Activated CD4-positive, alpha-beta memory T cell treated with anti-CD3 and anti-CD28 coated beads for 36 hours (primary cell): ENCODE measurements at regions not wholly inside any gene's neighbourhood (a gene's known extent, or its start where the extent isn't known, plus 50 kb on each side); places are given as distances from the start of the nearest gene placed in this dataset.

Source experiments
- CTCF ChIA-PET: fragments of 350-600 bp; sonication (Branson Sonifier 250); formaldehyde crosslinking; loops from one replicate; lab custom pipeline; 2021; ENCODE audit warnings: antibody characterized with exemption, inconsistent platforms; lab: Charles Lee
- POLR2A ChIA-PET: fragments of 350-600 bp; sonication (Branson Sonifier 250); formaldehyde crosslinking; loops from one replicate; lab custom pipeline; 2021; ENCODE audit warnings: antibody characterized with exemption; lab: Charles Lee
- DNase-seq: peaks from one replicate; pipeline ENCODE4 v3.0.0-alpha.2; 2020
- H3K27ac Mint-ChIP-seq: one replicate; pipeline ENCODE4 v1.8.0; 2021; ENCODE audit warnings: mixed read lengths
- H3K27me3 Mint-ChIP-seq: one replicate; pipeline ENCODE4 v1.8.0; 2021; ENCODE audit warnings: mixed read lengths
- H3K36me3 Mint-ChIP-seq: one replicate; pipeline ENCODE4 v1.8.0; 2021; ENCODE audit warnings: mixed read lengths
- H3K4me1 Mint-ChIP-seq: one replicate; pipeline ENCODE4 v1.8.0; 2021; ENCODE audit warnings: low read depth, mixed read lengths
- H3K4me3 Mint-ChIP-seq: one replicate; pipeline ENCODE4 v1.8.0; 2021; ENCODE audit warnings: mild to moderate bottlenecking, mixed read lengths
- H3K9me3 Mint-ChIP-seq: one replicate; pipeline ENCODE4 v1.8.0; 2021; ENCODE audit warnings: mixed read lengths
- intact Hi-C: fragments of 100-400 bp; cut with micrococcal nuclease; formaldehyde crosslinking; loops from one replicate; pipeline ENCODE4 v1.15.1; 2023

- H3K4me1 Mint-ChIP-seq, result no peaks in the 10 kb centered on the region
- intact Hi-C loops, result loop anchor here (10.0 kb wide), 1 partner anchor 951 kb away; no protein-coding TSS in a partner anchor
- H3K27me3 Mint-ChIP-seq, result peaks cover 3% of the 10 kb centered on the region
- no peaks in the 10 kb centered on the region for H3K36me3 Mint-ChIP-seq
- DNase-seq, result no peak
- CTCF ChIA-PET, result interaction anchor here (0.8 kb wide), 1 partner anchor 8 kb away, joined by 3 read pairs; no protein-coding TSS in a partner anchor
- H3K9me3 Mint-ChIP-seq, result no peaks in the 10 kb centered on the region
- POLR2A ChIA-PET, result no interaction called here
- H3K4me3 Mint-ChIP-seq, result no peak overlapping the region
- no peak overlapping the region for H3K27ac Mint-ChIP-seq
Observed at GRCh38 chr4:138686106-138686835, 329.3 kb upstream of the NOCT start.

GRCh38 chr4:138685316-138685715 is 330.3 kb upstream of the NOCT start:
- Mint-ChIP-seq H3K4me1 (no peaks in the 10 kb centered on the region), H3K4me3 (no peak overlapping the region), H3K27ac (no peak overlapping the region), H3K36me3 (no peaks in the 10 kb centered on the region), H3K9me3 (no peaks in the 10 kb centered on the region), H3K27me3 (peaks cover 7% of the 10 kb centered on the region)
- intact Hi-C loops, result loop anchor here (10.0 kb wide), 1 partner anchor 951 kb away; no protein-coding TSS in a partner anchor
- ChIA-PET POLR2A (no interaction called here), CTCF (no interaction called here)
- no peak for DNase-seq

GRCh38 chr4:138680989-138681604 is 334.5 kb upstream of the NOCT start:
- H3K9me3 Mint-ChIP-seq, result no peaks in the 10 kb centered on the region
- H3K27me3 Mint-ChIP-seq, result peaks cover 6% of the 10 kb centered on the region
- intact Hi-C loops, result loop anchor here (1.0 to 10.0 kb wide), 2 partner anchors 646 to 946 kb away; no protein-coding TSS in a partner anchor
- no peaks in the 10 kb centered on the region for H3K36me3 Mint-ChIP-seq
- no peak overlapping the region for H3K27ac Mint-ChIP-seq
- peak; percentile 77 for DNase-seq
- H3K4me3 Mint-ChIP-seq, result no peak overlapping the region
- ChIA-PET CTCF (interaction anchor here (0.7 to 2.7 kb wide), 16 partner anchors 11 to 650 kb away, joined by 3 to 19 read pairs (median 3); partner anchors contain the start of gene SLC7A11), POLR2A (no interaction called here)
- H3K4me1 Mint-ChIP-seq, result no peaks in the 10 kb centered on the region

GRCh38 chr4:138680256-138680655 is 335.3 kb upstream of the NOCT start:
- H3K36me3 Mint-ChIP-seq, result no peaks in the 10 kb centered on the region
- POLR2A ChIA-PET, result no interaction called here
- peaks cover 6% of the 10 kb centered on the region for H3K27me3 Mint-ChIP-seq
- CTCF ChIA-PET, result interaction anchor here (0.8 to 2.7 kb wide), 11 partner anchors 8 to 649 kb away, joined by 3 to 19 read pairs (median 4); partner anchors contain the start of gene SLC7A11
- H3K4me1 Mint-ChIP-seq, result no peaks in the 10 kb centered on the region
- no peak overlapping the region for H3K4me3 Mint-ChIP-seq
- H3K27ac Mint-ChIP-seq, result no peak overlapping the region
- no peak for DNase-seq
- intact Hi-C loops, result loop anchor here (10.0 kb wide), 1 partner anchor 945 kb away; no protein-coding TSS in a partner anchor
- H3K9me3 Mint-ChIP-seq, result no peaks in the 10 kb centered on the region

- H3K4me3 Mint-ChIP-seq, result no peak overlapping the region
Observed at GRCh38 chr4:138678985-138679746, 336.4 kb upstream of the NOCT start.

GRCh38 chr4:138677748-138678147 is 337.8 kb upstream of the NOCT start:
- H3K9me3 Mint-ChIP-seq, result no peaks in the 10 kb centered on the region
- ChIA-PET CTCF (interaction anchor here (0.7 to 1.0 kb wide), 2 partner anchors 194 to 513 kb away, joined by 3 read pairs; no protein-coding TSS in a partner anchor), POLR2A (no interaction called here)
- intact Hi-C loops, result no loop called here
- no peak overlapping the region for H3K4me3 Mint-ChIP-seq
- no peaks in the 10 kb centered on the region for H3K36me3 Mint-ChIP-seq
- DNase-seq, result no peak
- peaks cover 6% of the 10 kb centered on the region for H3K27me3 Mint-ChIP-seq
- no peak overlapping the region for H3K27ac Mint-ChIP-seq
- no peaks in the 10 kb centered on the region for H3K4me1 Mint-ChIP-seq

More at GRCh38 chr4:138678985-138679746, 336.4 kb upstream of the NOCT start:
- no peaks in the 10 kb centered on the region for H3K4me1 Mint-ChIP-seq
- DNase-seq, result no peak
- no peaks in the 10 kb centered on the region for H3K9me3 Mint-ChIP-seq
- CTCF ChIA-PET, result interaction anchor here (1.1 to 1.3 kb wide), 3 partner anchors 8 to 192 kb away, joined by 3 to 5 read pairs (median 3); no protein-coding TSS in a partner anchor
- H3K27ac Mint-ChIP-seq, result no peak overlapping the region
- H3K27me3 Mint-ChIP-seq, result peaks cover 6% of the 10 kb centered on the region
- H3K36me3 Mint-ChIP-seq, result no peaks in the 10 kb centered on the region
- intact Hi-C loops, result no loop called here
- POLR2A ChIA-PET, result no interaction called here

GRCh38 chr4:138677212-138677611 is 338.4 kb upstream of the NOCT start:
- Mint-ChIP-seq H3K4me3 (no peak overlapping the region), H3K27ac (no peak overlapping the region), H3K27me3 (peaks cover 6% of the 10 kb centered on the region), H3K9me3 (no peaks in the 10 kb centered on the region), H3K36me3 (no peaks in the 10 kb centered on the region), H3K4me1 (no peaks in the 10 kb centered on the region)
- POLR2A ChIA-PET, result no interaction called here
- intact Hi-C loops, result no loop called here
- CTCF ChIA-PET, result interaction anchor here (1.0 kb wide), 1 partner anchor 194 kb away, joined by 3 read pairs; no protein-coding TSS in a partner anchor
- no peak for DNase-seq

GRCh38 chr4:138675685-138676084 is 339.9 kb upstream of the NOCT start:
- Mint-ChIP-seq H3K4me1 (no peaks in the 10 kb centered on the region), H3K36me3 (no peaks in the 10 kb centered on the region), H3K27ac (no peak overlapping the region), H3K9me3 (no peaks in the 10 kb centered on the region), H3K27me3 (peaks cover 2% of the 10 kb centered on the region), H3K4me3 (no peak overlapping the region)
- intact Hi-C loops, result no loop called here
- DNase-seq, result no peak
- ChIA-PET POLR2A (no interaction called here), CTCF (no interaction called here)

GRCh38 chr4:138674209-138674608 is 341.4 kb upstream of the NOCT start:
- no peak overlapping the region for H3K27ac Mint-ChIP-seq
- no peak for DNase-seq
- H3K9me3 Mint-ChIP-seq, result no peaks in the 10 kb centered on the region
- H3K36me3 Mint-ChIP-seq, result no peaks in the 10 kb centered on the region
- POLR2A ChIA-PET, result no interaction called here
- intact Hi-C loops, result no loop called here
- H3K4me1 Mint-ChIP-seq, result no peaks in the 10 kb centered on the region
- CTCF ChIA-PET, result interaction anchor here (0.9 kb wide), 1 partner anchor 197 kb away, joined by 3 read pairs; no protein-coding TSS in a partner anchor
- H3K4me3 Mint-ChIP-seq, result no peak overlapping the region
- peaks cover 2% of the 10 kb centered on the region for H3K27me3 Mint-ChIP-seq

GRCh38 chr4:138673053-138673452 is 342.5 kb upstream of the NOCT start:
- ChIA-PET POLR2A (no interaction called here), CTCF (no interaction called here)
- intact Hi-C loops, result no loop called here
- Mint-ChIP-seq H3K27ac (no peak overlapping the region), H3K4me3 (no peak overlapping the region), H3K36me3 (no peaks in the 10 kb centered on the region), H3K4me1 (no peaks in the 10 kb centered on the region), H3K9me3 (no peaks in the 10 kb centered on the region), H3K27me3 (no peaks in the 10 kb centered on the region)
- no peak for DNase-seq

GRCh38 chr4:138672393-138672976 is 343.1 kb upstream of the NOCT start:
- H3K27me3 Mint-ChIP-seq, result no peaks in the 10 kb centered on the region
- POLR2A ChIA-PET, result no interaction called here
- no peak overlapping the region for H3K4me3 Mint-ChIP-seq
- H3K4me1 Mint-ChIP-seq, result no peaks in the 10 kb centered on the region
- no peak overlapping the region for H3K27ac Mint-ChIP-seq
- CTCF ChIA-PET, result no interaction called here
- DNase-seq, result no peak
- H3K36me3 Mint-ChIP-seq, result no peaks in the 10 kb centered on the region
- intact Hi-C loops, result no loop called here
- H3K9me3 Mint-ChIP-seq, result no peaks in the 10 kb centered on the region
